MM.1S (cell line): ENCODE measurements at regions not wholly inside any gene's neighbourhood (a gene's known extent, or its start where the extent isn't known, plus 50 kb on each side); places are given as distances from the start of the nearest gene placed in this dataset.

Experiments used
- EZH2 ChIP-seq: fragments of 300-600 bp; sonication (generic); optimal IDR thresholded peaks from 2 replicates; pipeline ENCODE3; 2017; ENCODE audit warnings: low read depth, mild to moderate bottlenecking, antibody characterized with exemption, low read length, mixed read lengths
- TF ChIP-seq, protein P1 (sequence below): fragments of 300-600 bp; sonication (generic); IDR thresholded peaks from 2 replicates; pipeline ENCODE4 v1.5.1; 2016; ENCODE audit warnings: antibody characterized with exemption, low read length, mixed read lengths

DNA sequence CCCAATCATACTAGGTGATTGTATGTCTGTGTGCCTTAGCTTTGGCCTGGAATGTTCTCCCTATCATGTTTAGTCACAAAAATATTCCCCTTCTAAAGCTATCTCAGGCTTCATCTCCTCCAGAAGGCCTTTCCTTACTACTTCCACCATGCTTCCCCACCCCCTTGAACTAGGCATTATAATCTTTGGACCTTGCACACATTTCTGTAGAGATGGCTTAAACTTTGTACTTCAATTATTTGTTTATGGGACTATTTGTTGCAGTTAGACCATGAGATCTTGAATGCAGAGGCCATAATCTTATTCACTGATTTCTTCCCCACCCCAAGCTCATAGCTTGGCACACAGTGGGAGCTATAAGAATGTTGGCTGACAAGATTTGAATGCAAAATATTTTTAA, 262.0 kb upstream of the EDA2R start:
- TF ChIP-seq, protein P1, sequence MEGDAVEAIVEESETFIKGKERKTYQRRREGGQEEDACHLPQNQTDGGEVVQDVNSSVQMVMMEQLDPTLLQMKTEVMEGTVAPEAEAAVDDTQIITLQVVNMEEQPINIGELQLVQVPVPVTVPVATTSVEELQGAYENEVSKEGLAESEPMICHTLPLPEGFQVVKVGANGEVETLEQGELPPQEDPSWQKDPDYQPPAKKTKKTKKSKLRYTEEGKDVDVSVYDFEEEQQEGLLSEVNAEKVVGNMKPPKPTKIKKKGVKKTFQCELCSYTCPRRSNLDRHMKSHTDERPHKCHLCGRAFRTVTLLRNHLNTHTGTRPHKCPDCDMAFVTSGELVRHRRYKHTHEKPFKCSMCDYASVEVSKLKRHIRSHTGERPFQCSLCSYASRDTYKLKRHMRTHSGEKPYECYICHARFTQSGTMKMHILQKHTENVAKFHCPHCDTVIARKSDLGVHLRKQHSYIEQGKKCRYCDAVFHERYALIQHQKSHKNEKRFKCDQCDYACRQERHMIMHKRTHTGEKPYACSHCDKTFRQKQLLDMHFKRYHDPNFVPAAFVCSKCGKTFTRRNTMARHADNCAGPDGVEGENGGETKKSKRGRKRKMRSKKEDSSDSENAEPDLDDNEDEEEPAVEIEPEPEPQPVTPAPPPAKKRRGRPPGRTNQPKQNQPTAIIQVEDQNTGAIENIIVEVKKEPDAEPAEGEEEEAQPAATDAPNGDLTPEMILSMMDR: no peak
- TF ChIP-seq EZH2: no peak
